Activated naive CD4-positive, alpha-beta T cell treated with anti-CD3 and anti-CD28 coated beads, Interleukin-2, amount 50 U/mL, for 16 hours (primary cell): ENCODE measurements at regions not wholly inside any gene's neighbourhood (a gene's known extent, or its start where the extent isn't known, plus 50 kb on each side); places are given as distances from the start of the nearest gene placed in this dataset.
"Not testable (repeated sequence)": the region's sequence is repeated elsewhere in the genome, so short reads cannot be mapped to it uniquely, and the experiment has no call there.

ENCODE experiments used
- DNase-seq: peaks from one replicate; pipeline ENCODE4 v3.0.0-alpha.2; 2020

DNA sequence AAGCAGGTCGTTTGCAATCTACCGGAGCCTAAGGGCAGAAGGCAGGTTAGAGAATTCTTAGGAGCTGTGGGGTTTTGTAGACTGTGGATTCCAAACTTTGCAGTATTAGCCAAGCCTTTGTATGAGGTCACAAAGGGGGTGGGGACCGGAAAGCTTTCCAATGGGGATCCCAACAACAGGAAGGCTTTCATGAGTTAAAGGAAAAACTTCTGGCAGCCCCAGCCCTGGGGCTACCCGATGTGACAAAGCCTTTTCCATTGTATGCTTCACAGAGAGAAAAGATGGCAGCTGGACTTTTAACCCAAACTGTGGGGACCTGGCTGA is 199.2 kb upstream of the PZP start:
- not testable (repeated sequence) for DNase-seq

DNA sequence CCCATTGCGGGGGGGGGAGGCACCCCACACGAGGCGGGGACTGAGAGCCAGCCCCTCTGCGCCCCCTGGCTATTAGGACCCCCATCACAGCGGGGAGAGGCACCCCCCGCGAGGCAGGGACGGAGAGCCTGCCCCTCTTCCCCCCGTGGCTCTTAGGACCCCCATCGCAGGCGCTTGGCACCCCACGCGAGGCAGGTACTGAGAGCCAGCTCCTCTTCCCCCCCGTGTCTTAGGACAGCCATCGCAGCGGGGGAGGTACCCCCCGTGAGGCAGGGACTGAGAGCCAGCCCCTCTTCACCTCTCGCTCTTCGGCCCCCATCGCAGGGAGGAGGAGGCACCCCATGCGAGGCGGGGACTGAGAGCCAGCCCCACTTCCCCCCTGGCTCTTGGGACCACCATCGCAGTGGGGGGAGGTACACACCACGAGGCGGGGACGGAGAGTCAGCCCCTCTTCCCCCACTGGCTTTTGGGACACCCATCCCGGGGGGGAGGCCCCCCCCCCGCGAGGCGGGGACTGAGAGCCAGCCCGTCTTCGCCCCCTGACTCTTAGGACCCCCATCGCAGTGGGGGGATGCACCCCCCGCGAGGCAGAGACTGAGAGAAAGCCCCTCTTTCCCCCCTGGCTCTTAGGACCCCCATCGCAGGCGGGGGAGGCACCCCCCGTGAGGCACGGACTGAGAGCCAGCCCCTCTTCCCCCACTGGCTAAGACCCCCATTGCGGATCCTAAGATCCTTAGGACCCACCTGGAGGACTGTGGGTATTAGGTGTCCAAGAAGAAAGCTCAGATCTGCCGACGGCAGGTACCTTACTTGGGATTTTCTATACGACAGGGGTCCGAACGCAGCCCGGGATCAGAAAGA is 198.6 kb upstream of the PZP start:
- no peak for DNase-seq

DNA sequence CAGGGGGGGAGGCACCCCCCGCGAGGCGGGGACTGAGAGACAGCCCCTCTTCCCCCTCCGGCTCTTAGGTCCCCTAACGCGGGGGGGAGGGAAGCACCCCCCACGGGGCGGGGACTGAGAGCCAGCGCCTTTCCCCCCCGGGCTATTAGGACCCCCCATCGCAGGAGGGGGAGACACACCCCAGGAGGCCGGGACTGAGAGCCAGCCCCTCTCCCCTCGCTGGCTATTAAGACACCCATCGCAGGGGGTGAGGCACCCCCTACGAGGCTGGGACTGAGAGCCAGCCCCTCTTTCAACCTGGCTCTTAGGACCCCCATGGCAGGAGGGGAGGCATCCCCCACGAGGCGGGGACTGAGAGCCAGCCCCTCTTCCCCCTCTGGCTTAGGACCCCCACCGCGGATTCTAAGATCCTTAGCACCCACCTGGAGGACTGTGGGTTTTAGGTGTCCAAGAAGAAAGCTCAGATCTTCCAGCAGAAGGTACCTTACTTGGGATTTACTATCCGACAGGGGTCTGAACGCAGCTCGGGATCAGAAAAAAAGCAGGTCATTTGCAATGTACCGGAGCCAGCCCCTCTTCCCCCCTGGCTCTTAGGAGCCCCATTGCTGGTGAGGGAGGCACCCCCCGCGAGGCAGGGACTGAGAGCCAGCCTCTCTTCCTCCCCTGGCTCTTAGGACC is 197.8 kb upstream of the PZP start:
- DNase-seq: no peak

DNA sequence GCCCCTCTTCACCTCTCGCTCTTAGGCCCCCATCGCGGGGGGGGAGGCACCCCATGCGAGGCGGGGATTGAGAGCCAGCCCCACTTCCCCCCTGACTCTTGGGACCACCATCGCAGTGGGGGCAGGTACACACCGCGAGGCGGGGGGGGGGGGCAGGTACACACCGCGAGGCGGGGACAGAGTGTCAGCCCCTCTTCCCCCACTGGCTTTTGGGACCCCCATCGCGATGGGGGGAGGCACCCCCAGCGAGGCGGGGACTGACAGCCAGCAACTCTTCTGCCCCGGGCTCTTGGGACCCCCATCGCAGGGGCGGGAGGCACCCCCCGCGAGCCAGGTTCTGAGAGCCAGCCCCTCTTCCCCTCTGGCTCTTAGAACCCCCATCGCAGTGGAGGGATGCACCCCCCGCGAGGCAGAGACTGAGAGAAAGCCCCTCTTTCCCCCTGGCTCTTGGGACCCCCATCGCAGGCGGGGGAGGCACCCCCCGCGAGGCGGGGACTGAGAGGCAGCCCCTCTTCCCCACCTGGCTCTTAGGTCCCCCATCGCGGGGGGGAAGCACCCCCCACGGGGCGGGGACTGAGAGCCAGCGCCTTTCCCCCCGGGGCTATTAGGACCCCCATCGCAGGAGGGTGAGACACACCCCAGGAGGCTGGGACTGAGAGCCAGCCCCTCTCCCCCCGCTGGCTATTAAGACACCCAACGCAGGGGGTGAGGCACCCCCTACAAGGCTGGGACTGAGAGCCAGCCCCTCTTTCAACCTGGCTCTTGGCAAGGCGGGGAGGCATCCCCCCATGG is 196.5 kb upstream of the PZP start:
- no peak for DNase-seq

DNA sequence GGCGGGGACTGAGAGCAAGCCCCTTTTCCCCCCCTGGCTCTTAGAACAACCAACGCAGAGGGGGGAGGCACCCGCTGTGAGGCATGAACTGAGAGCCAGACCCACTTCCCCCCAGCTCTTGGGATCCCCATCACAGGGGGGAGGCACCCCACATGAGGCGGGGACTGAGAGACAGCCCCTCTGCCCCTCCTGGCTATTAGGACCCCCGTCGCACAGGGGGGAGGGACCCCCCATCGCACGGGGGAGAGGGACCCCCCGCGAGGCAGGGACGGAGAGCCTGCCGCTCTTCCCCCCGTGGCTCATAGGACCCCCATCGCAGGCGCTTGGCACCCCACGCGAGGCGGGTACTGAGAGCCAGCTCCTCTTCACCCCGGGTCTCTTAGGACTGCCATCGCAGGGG is 195.8 kb upstream of the PZP start:
- no peak for DNase-seq

DNA sequence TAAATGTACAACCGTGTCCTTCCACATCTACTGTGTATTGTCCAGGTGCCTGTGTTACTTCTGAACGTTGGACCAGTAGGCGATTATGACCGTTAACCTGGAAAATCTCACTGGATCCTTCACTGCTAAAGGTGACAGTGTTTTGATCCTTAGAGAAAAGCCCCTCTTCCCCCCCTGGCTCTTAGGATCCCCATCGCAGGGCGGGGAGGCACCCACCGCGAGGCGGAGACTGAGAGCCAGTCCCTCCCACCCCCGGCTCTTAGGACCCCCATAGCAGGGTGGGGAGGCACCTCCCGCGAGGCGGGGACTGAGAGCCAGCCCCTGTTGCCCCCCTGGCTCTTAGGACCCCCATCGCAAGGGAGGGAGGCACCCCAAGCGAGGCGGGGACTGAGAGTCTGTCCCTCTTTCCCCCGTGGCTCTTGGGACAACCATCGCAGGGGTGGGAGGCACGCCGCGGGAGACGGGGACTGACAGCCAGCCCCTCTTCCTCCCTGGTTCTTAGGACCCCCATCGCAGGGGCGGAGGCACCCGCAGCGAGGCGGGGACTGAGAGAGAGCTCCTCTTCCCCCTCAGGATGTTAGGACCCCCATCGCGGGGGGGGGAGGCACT is 194.3 kb upstream of the PZP start:
- DNase-seq: not testable (repeated sequence)

DNA sequence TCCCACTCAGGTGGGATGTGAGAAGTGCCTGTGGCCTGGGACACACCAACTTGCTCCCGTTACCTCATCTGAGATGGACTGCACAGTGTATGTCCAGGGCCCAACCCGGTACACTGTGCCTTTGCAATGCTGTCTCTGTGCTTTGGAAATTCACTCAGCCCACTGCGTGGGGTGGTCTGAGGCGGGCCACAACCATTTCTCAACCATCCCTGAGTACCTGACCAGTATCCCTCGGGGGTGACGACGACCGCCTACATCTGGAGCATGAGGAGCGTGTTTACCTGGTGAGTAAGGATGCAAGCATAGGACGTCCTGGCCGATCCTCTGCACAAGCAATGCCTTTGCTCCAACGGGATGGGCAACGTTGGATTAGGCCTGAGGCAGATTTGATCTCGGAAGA is 188.2 kb upstream of the PZP start:
- DNase-seq: not testable (repeated sequence)

DNA sequence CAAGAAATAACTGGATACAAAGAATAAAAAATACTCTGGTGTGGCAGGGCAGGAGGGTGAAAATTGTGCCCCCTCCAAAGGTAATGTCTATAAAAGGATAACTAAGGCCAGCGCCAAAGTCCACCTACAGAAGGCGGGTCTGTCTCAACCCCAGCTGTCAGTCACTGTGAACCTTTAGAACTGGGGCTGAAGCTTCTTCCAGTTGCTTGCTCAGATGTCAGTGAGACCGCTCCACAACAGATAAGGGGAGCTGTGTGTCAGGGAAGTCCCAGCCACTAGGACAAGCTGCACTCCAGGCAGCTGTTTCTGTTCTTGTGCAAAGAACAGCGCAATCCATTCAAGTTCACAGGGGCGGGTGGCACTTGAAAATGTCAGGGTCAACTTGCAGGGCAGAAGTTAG is 187.0 kb upstream of the PZP start:
- DNase-seq: not testable (repeated sequence)

DNA sequence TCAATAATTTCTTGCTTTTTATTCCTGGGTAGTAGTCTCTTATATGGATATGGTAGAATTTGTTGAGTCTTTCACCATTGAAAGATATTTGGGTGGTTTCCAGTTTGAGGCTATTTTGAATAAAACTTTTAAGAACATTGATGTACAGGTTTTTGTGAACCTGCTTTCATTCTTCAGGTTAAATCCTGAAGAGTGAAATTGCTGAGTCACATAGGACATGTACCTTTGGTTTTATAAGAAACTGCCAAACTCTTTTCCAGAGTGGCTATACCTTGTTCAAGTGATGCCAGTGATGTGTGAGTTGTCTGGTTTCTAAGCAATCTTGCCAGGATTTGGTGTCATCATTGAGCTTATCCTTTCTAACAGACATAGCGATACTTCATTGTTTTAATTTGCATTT is 184.6 kb upstream of the PZP start:
- DNase-seq: no peak

DNA sequence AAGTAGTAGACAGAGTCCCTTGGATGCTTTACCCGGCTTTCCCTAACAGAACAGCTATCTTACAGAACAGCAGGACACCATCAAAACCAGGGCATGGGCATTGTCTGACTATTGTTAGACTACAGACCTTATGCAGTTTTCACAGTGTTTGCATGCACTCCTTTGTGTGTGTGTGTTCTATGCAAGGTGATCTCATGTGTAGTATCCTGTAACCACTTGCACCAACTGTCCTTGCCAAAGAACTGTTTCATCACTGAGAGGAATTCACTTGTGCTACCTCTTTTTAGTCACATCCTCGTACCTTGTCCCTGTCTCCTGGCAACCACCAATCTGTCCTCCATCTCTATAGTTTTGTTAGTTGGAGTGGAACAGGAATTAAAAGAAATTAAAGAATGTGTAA is 183.6 kb upstream of the PZP start:
- DNase-seq: no peak

DNA sequence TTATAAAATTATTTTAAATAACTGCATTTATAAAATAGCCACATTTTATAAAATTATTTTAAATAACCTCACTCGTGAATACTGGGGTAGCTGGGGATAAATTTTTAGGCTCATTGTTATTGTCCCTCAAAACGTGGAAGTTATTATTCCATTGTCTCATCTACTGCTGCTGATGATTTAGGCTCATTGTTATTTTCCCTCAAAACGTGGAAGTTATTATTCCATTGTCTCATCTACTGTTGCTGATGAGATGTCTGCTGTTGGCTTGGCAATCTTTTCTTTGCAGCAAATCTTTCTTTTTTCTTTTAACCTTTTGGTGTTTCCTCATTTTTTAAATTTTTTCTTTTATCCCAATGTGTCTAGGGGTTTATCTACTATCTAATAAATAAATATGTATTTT is 182.6 kb upstream of the PZP start:
- no peak for DNase-seq

DNA sequence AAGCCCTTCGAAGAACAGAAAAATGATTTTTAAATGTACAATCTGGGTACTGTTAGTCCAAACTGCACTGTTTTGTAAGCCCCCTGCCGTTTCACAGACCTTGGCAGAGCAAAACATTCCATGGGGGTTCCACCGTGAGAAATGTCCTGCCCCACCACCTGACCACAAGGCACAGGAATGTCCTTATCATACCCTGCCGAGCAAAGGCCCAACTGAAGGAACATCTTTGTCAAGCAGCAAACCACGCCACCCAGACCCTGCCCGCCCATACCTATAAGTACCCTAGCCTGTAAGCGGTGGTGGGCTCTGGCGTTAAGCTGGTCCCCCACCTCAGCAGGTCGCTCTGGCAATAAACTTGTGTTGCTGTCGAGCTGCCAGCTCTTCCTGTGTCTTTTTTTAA is 181.6 kb upstream of the PZP start:
- no peak for DNase-seq

DNA sequence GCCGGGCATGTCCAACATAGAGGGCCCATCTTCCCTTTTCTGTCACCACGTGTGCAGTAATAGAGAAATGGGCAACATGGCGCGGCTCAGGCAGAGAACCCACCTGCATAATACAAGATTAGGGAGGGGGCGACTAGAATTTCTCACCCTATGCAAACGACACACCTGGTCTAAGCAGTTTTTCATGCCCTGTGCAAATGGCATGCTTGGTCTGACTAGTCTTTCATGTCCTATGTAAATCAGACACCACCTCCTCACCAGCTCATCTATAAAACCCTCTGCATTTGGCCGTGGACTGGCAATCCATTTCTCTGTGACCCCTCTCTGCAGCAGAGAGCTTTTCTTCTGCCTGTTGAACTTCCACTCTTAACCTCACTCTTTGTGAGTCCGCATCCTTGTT is 180.2 kb upstream of the PZP start:
- no peak for DNase-seq

DNA sequence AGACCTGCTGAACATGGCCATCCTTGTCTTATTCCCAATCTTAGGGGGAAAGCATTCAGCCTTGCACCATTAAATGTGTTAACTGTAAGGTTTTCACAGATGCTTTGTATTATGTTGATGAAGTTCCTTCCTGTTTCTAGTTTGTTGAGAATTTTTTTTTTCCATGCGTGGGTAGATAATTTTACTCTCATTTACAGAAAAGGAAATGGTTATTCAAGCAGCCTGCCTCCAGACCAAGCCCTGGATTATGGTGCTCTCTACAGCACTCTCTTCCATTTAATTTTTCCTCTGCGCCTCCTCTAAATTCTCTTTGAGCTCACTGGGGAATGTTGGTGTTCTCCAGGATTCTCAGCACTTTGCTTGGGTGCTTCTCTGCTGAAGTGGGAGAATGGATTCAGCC is 179.3 kb upstream of the PZP start:
- DNase-seq: no peak

DNA sequence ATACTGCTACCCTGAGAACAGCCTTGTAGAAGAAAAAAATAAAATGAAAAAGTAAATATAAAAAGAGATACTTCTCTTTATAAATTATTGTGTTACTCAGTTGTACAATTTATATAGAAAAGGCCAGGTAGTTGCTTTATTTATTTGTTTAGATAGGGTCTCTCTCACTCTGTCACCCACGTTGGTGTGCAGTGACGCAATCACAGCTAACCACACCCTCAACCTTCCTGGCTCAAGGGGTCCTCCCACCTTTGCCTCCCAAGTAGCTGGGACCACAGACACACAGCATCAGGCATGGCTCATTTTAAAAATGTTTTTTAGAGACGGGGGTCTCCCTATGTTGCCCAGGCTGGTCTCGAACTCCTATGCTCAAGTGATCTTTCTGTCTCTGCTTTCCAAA is 175.4 kb upstream of the PZP start:
- DNase-seq: no peak

DNA sequence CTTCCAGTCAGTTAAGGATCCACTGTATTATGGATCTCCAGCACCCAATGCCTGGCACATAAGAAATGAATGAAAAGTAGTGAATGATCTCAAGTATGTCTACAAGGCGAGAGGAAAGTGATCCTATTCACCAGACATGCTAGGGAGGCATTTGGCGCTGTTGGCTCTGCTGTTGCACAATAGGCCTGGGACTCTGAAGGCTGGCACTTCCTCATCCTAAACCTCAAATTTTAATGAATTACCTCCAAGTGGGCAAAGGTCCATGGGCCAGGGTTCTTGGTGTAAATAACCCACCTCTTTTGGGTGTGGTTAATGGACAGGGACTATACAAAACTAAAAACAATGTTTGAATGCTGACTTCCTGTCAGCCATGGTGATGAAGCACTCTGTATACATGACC is 173.4 kb upstream of the PZP start:
- DNase-seq: no peak

DNA sequence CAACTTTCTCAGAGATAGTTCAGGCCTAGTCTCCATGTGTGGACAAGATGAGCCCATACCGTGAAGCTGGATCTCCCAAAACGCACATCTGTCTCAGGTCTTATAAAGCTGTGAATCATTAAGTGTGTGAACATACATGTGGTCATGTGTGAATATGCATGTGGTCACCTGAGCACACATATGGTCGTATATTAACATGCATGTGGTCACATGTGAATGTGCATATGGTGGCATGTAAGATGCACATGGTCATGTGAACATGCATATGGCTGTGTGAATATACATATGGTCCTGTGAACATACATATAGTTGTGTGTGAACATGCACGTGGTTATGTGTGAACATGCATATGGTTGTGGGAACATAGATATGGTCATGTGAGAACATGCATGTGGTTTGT is 172.5 kb upstream of the PZP start:
- no peak for DNase-seq

DNA sequence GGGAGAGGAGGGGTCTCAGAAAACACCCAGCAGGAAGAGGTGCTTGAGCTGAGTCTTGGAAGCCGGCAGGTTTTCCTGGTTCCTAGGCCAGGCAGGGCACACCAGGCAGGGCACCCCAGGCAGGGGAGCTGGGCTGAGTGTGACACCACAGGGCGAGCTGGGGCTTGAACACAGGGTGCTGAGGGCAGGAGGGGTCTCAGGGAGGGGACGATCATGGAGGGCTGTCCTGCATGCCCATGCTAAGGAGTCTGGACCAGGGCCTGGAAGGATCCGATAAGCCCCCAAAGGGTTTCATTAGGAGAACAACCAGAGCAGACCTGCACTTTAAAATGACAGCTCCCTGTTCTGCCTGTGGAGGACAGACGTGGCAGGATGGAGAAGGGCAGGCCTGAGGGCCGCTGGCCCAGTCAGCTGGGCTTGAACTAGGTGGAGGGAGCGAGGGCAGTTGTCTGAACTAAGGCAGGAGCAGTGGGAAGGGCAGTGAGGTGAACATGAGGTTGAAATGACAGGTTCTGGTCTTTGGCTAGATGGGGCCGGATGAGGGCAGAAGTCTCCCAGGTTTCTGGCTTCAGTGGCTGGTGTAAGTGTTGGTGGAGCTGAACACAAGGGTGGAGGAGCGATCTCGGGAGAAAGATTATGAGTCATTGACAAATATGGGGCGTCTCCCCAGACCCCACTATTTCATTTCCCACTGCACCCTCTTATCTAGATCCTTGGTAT is 171.0 kb upstream of the PZP start:
- no peak for DNase-seq

DNA sequence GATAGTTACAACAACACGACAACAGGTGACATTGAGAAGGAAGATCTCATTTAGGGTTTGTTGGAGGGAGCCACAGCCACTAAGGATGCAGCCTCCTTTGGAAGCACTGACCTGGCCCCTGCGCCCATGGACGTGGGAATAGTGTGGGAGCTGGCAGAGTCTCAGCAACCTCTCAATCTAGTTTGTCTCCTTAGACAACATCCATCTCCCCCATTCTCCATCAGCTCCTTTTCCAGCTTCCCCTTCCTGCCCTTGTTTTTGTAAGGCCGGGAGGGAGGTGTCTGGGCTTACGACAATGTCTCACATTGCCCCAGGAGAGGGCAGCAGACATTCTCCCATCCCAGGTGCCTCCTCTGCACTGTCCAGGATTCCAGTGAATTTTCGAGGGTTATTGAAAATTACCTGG is 170.2 kb upstream of the PZP start:
- no peak for DNase-seq

DNA sequence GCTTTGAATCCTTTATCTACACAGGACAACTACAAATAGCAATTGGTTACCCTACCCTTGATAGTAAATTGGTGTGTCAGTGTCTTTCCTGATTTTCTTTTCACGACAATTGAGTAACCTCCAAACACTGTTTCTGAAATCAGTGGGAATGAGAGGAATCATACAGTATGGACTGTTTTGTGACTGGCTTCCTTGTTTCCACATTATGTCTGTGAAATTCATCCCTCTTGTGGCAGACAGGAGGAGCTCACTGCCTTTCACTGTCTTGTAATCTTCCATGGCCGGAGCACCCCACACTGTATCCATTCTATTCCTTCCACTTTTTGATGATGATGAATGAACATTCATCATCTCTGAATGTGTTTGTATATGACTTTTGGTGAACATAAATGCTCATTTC is 164.0 kb upstream of the PZP start:
- no peak for DNase-seq

DNA sequence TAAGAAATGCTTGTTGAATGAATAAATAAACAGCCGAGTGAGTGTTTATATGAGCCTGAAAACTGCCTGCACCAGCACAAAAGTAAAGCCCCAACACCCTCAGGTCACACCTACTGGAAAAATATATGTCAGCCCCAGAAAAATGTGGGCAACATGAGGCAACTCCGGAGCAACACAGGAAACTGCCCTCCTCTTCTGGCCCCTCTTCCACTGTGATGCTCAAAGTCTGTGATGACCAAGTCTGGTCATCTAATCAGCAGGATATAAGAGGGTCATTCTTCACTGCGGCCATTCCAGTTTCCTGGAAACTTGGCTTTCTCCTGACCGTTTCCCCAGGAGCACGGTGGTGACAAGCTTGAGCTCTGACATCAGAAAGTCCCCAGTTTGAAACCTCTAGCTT is 159.6 kb upstream of the PZP start:
- no peak for DNase-seq

DNA sequence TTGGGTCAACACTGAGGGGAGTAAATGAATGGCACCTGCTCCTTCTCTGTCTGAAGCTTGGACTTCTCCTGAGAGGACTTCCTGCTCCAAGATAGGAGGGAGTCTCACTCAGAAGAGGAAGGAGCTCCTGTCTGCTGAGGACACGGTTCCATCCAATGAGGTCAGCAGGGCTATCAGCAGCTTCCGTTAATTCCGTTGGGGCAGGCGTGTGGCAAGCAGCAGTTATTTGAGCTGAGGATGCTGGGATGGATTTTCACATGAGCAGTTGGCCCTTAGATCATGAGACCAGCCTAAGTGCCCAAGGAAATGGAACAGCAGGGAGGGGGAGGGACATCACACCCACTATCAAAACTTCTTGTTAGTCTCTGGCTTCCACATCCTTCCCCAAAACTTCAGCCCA is 159.0 kb upstream of the PZP start:
- DNase-seq: no peak

DNA sequence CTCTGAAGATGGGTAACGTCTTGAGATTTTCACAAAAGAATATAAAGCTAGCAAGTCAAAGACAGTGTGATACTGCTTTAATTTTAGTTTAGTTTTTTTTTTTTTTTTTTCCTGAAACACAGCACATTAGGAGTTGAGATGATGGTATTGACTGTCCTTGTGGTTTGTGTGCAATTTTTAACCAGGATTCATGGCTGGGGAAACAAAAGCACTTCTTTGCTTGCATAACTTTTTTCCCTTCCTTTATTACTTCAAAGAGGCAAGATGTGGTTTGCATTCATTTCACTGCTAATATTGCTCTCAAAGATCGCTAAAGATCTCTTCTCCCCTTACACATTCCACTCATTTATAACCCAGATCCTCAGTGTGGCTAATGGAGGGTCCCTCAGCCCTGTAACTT is 157.1 kb upstream of the PZP start:
- DNase-seq: no peak
